ENCODE measurements at regions not wholly inside any gene's neighbourhood (a gene's known extent, or its start where the extent isn't known, plus 50 kb on each side); places are given as distances from the start of the nearest gene placed in this dataset.

DNA sequence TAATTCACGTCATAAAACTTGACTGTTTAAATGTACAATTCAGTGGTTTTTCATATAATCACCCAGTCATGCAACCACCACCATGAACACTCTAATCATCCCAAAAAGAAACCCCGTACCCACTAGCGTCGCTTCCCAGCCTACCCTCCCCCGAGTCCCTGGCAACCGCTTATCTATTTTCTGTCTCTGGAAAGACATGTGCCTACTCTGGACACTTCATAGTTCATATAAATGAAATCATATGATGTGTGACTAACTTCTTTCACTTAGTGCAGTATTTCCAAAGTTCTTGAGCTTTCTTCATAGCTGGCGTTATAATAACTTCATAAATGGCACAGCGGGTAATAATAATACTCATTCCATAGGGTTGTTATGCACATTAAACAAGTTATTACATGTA lies 215.2 kb downstream of the MYLK4 start:
- DNase-seq (ENCODE audit: low read depth, low spot score): no peak

DNA sequence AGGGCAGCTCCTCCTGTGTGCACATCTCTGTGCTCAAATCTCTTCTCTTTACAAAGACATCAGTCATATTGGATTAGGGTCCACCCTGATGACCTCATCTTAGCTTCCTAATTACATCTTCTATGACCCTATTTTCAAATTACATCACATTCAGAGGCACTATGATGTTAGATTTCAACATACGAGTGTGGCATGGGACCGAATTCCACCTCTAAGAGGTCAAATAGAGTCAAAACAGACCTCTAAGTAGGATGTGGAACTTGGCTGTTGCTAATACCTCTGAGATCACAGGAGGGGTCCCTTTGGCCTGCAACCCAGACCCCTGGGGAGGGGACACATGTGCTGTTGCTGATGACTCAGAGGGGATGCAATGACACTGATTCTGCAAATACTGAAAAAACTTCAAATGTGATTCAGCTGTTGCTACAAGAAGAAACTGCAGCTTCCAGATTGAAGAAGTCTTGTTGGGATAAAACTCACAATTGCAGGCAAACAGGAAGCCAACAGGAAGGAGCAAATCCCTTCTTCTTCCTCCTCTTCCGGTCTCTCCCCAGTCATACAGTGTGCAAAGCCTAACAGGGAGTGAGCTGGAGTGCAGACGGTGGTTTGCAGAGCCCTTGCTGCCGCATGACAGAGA lies 216.2 kb downstream of the MYLK4 start:
- DNase-seq (ENCODE audit: low read depth, low spot score): no peak

GRCh38 chr6:2531426-2532215 lies 219.1 kb downstream of the MYLK4 start:
- peak; percentile 88 for DNase-seq (ENCODE audit: low read depth, low spot score)

DNA sequence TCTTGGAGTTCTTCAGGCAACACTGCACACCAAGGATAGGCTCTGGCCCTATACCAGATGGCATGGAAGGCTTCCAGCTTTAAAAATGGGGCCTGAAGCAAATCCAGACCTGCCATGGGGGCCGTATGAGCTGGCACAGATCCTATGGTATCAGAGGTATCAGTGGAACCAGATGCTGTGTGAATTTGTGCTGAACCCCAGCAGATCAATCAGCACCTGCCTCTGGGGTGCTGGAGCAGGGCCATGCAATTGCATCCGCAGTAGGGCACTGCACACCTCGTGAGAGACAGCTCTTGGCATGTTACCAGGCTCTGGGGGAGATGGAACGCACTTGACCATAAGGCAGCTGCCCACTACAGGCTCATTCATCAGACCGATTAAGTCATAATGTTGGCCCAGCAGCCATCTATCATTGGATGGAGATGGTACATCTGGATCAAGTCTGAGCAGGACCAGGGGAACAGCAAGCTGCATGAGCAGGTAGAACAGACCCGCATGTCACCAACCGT lies 221.5 kb downstream of the MYLK4 start:
- no peak for DNase-seq (ENCODE audit: low read depth, low spot score)

- DNase-seq (ENCODE audit: low read depth, low spot score): no peak
Observed at GRCh38 chr6:2528156-2528555, 222.6 kb downstream of the MYLK4 start.

DNA sequence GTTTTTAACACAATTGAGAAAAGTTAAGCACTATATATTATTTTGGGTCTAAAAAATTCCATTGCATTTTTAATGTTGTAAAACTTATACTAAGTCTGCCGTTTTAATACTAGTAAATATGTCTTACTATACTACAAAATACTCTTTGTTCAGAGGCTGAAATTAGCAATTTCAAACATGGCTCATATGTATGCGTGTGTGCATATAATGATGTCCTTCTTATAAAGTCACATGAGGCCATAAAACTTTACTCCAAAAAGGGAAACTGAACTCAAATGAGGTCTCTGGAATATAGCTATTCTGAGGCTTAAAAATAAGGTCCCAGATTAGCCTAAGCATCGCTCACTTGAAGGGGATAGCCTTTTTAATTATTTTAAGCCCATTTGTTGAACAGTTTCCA lies 224.0 kb downstream of the MYLK4 start:
- no peak for DNase-seq (ENCODE audit: low read depth, low spot score)

DNA sequence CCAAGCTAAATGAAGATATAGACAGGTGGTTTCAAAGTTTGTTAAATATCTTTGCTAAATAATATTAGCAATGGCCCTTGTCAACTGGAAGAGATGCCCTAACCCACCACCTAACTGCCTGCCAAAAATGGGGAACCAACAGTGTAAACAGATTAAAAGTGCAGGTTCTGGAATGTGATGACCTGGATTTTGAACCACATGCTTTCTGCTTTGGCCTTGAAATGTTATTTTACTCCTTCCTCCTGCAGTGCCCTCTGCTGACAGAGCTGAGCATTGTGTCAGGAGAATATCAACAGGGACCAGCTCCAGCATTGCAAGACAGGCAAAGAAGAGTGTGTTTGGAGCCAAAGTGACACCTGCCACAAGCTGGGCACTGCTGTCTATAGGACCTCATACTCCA lies 226.6 kb downstream of the MYLK4 start:
- no peak for DNase-seq (ENCODE audit: low read depth, low spot score)

- DNase-seq (ENCODE audit: low read depth, low spot score): no peak
Observed at GRCh38 chr6:2523061-2523460, 227.7 kb downstream of the MYLK4 start.

- DNase-seq (ENCODE audit: low read depth, low spot score): peak; percentile 30
Observed at GRCh38 chr6:2522521-2522920, 228.2 kb downstream of the MYLK4 start.

GRCh38 chr6:2517855-2518473 lies 232.8 kb downstream of the MYLK4 start:
- no peak for DNase-seq (ENCODE audit: low read depth, low spot score)

DNA sequence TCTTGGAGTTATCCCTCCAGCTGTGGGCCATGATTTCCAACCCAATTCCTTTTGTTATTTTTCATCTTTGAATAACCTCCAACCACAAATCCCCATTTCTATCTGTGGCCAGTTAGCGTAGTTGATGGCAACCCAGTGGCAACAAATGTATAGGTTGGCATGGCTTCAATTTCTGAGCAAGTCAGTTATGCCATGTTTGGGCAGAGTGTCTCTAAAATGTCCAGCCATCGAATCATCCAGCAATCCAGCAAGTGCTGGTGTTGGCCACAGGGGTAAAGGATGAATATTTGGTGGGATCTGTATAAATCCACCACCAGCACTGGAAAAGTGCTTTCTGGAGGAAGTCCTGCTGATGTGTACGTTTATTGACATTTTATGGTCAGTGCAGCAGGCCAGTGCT lies 233.3 kb downstream of the MYLK4 start:
- DNase-seq (ENCODE audit: low read depth, low spot score): no peak

DNA sequence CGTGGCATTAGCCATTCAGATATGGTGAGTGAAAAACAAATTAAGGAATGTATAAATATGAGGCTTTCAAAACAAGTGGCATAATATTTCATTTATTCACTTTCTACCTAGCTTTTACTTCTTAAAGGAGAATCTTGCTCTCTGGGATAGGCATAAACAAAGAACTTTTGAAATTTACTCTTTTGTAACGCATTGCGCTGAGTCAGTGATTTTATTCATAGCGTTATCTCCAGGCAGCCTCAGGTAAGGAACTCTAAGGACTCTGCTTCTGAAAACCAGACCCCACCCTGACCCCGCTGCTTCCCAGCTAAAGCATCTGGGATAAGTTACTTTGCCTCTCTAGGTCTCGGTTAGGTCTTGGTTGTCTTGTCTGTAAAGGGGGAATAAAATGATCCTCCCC lies 234.7 kb downstream of the MYLK4 start:
- DNase-seq (ENCODE audit: low read depth, low spot score): no peak

- peak; percentile 9 for DNase-seq (ENCODE audit: low read depth, low spot score)
Observed at GRCh38 chr6:2514965-2515543, 235.7 kb downstream of the MYLK4 start.

DNA sequence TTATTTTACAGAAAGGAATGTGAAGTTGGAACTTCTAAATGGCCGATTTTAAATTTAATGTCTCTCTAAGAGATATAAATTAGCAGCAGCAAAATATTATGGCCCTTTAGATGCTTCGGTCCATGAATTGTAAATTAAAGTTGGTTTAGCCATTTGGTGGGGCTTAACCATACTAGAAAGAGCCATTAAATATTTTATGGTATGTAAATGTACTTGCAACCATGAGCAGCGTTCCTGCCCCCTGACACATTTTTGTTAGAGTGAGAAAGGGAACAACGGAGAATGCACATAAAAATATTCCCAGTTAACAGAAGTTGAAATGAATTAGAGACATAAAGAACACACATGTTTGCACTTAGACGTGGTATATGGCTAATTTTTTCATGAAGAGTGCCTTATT lies 237.9 kb downstream of the MYLK4 start:
- no peak for DNase-seq (ENCODE audit: low read depth, low spot score)

GRCh38 chr6:2510316-2510715 lies 240.4 kb downstream of the MYLK4 start:
- no peak for DNase-seq (ENCODE audit: low read depth, low spot score)

- no peak for DNase-seq (ENCODE audit: low read depth, low spot score)
Observed at GRCh38 chr6:2509711-2510110, 241.0 kb downstream of the MYLK4 start.

DNA sequence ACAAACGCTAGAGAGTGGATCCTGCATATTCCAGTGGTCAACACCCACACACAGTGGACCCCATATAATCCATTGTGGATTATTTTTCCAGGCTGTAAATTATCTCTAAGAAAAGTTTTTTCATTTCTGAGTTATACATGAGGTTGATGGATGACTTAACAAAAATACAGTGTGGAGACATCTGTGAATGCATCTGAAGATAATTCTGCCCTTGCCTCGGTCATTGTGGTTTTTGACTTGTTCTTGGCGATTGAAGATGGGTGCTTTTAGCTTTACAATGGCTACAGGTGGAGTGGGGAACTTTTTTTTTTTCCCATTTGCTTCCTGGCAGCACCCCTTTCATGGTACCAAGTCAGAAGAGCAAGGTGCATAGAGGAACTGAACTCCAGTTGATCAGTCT lies 242.7 kb downstream of the MYLK4 start:
- DNase-seq (ENCODE audit: low read depth, low spot score): no peak

GRCh38 chr6:2507521-2508037 lies 243.1 kb downstream of the MYLK4 start:
- DNase-seq (ENCODE audit: low read depth, low spot score): no peak

DNA sequence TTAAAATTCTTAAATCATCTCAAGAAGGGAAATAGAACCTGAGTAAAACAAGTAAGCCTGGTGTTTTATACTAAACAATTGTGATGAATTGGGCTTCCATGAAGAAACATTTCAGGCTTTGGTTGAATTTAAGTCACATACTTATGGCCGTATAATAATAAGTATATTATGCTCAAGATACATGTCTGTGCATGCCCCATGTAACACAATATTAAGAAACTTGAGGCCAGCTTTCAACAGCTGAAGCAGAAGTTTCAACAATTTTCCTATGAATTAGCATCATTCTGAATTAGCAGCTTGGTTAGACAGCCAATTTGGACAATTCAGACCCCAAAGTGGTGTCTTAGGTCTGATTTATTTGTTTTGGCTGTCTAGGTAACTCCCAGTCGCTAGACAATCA lies 243.7 kb downstream of the MYLK4 start:
- peak; percentile 34 for DNase-seq (ENCODE audit: low read depth, low spot score)

- no peak for DNase-seq (ENCODE audit: low read depth, low spot score)
Observed at GRCh38 chr6:2505624-2506023, 245.1 kb downstream of the MYLK4 start.

DNA sequence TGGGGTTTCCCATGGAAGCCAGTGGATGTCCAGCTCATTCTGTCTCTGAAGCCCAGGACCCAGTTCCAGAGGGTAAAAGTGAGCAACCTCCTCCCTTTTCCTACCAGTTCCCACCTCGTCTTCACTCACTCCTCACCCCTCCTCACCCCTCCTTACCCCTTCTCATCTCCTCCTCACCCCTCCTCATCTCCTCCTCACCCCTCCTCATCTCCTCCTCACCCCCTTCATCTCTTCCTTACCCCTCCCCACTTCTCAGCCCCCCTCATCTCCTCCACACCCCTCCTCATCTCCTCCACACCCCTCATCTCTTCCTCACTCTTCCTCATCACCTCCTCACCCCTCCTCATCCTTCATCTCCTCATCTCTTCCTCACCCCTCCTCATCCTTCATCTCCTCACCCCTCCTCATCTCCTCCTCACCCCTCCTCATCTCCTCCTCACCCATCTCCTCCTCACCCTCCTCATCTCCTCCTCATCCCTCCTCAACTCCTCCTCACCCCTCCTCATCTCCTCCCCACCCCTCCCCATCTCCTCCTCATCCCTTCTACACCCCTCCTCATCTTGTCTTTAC lies 246.1 kb downstream of the MYLK4 start:
- no peak for DNase-seq (ENCODE audit: low read depth, low spot score)
